GM20431 (cell line): ENCODE measurements at regions not wholly inside any gene's neighbourhood (a gene's known extent, or its start where the extent isn't known, plus 50 kb on each side); places are given as distances from the start of the nearest gene placed in this dataset.

ENCODE experiments used
- in situ Hi-C: fragments of 300-500 bp; cut with MseI, MboI; formaldehyde crosslinking; loops from one replicate; pipeline ENCODE4 v1.15.0; 2020; ENCODE audit warnings: low sequenced_read_pairs; ENCODE audit not compliant: unreplicated experiment

- in situ Hi-C loops = no loop called here
Observed at GRCh38 chr7:131173145-131173890, 154.4 kb upstream of the MKLN1 start.

- in situ Hi-C loops = no loop called here
Observed at GRCh38 chr7:131174391-131174790, 153.3 kb upstream of the MKLN1 start.

- in situ Hi-C loops = no loop called here
Observed at GRCh38 chr7:131174855-131175254, 152.8 kb upstream of the MKLN1 start.

- in situ Hi-C loops = no loop called here
Observed at GRCh38 chr7:131182446-131183058, 145.1 kb upstream of the MKLN1 start.

GRCh38 chr7:131183072-131183471, 144.6 kb upstream of the MKLN1 start:
- in situ Hi-C loops = no loop called here

DNA sequence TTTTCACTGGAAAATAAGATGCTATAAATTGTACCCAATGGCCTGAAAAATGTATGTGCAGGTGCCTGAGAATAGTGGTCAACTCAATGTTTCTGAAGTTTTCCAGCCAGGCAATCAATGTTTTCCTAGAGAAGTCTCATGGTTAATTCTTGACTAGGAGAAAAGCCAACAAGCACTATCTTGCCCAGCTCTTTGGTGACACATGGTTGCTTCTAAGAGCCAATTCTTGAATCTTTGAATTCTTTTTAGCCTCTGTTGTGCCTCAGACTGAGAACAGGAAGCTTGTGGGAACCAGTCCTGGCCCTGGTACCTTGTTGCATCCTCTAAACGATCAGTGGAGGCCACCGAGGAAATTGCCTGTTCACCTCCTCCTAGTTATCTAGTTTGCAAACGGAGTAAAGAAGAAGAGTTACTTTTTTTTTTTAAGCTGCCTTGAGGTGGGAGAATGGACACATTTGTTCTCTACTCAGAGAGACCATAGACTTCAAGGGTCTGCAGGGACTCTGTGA, 144.0 kb upstream of the MKLN1 start:
- in situ Hi-C loops = no loop called here

DNA sequence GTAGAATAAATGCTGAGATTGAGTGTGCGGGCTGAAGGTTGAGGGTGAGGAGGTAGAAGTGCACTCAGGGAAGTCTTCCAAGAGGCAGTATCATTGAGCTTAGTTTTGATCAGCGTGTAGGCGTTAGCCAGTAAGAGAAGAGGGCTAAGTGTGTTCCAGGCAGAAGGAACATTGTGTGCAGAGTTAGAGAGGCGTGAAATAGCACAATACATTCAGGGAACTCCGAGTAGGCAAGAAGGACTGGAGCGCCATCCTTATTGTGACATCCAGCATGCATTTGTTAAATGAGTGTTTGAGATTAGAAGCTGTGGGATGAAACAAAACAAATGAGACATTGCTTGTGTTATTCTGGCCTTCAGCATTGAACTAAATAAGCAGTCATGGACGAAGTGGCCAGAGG, 140.9 kb upstream of the MKLN1 start:
- in situ Hi-C loops = no loop called here

DNA sequence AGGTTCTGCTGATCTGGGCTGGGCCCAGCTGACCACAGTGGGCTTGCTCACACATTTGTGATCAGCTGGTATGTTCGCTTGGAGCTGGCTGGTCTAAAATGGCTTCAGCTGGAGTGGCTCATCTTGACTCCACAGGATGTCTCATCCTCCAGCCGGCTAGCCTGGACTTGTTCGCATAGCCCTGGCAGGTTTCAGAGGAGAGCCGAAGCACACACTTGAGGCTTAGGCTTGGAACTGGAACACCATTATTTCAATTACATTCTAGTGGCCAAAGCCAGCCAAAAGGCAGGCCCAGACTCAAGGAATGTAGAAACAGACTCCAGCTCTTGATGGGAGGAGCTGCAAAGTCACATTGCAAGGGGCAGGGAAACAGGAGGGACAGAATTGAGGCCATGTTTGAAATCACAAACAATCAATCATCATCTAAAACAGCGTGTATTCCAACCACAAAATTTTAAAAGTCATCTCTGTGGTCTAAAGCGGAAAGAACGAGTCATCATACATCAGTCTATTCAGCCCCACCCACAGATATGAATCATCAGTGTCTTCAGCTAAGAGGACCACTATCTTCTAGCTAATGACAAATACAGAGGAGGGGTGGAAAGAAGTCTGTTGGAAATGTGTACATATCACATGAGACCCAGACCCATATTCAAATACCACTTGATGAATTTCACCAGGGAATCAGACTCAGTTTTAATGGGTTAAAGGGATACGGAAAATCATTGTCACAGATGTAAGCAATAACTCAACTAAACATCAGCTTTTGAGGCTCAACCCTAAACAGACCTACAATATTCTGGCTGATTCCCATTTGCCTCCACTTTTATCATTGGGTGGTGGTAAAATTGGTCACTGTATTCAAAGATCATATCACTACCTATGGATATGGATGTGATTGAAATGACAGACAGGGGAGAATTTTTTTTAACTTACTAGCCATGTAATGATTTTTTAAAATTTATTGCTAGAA, 139.0 kb upstream of the MKLN1 start:
- in situ Hi-C loops = no loop called here

- in situ Hi-C loops = no loop called here
Observed at GRCh38 chr7:131189488-131189887, 138.2 kb upstream of the MKLN1 start.

DNA sequence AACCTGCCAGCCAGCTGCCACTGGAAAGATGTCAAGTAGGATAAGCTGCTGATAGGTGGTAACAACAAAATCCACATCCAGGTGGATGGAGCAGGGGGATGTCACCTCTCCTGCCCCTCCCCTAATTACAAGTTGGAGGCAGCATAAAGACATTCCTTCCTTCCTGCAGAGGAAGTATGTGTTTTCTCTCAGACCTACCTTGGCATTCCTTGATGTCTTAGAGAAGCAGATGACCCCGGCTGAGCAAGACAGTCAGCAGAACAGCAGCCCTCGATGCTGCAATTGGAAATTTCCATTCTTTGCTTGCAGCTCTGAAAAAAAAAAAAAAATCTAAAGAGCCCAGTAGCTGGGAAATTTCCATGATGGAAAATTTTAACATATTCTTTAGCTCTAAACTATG, 137.5 kb upstream of the MKLN1 start:
- in situ Hi-C loops = no loop called here

GRCh38 chr7:131190581-131190980, 137.1 kb upstream of the MKLN1 start:
- in situ Hi-C loops = no loop called here

DNA sequence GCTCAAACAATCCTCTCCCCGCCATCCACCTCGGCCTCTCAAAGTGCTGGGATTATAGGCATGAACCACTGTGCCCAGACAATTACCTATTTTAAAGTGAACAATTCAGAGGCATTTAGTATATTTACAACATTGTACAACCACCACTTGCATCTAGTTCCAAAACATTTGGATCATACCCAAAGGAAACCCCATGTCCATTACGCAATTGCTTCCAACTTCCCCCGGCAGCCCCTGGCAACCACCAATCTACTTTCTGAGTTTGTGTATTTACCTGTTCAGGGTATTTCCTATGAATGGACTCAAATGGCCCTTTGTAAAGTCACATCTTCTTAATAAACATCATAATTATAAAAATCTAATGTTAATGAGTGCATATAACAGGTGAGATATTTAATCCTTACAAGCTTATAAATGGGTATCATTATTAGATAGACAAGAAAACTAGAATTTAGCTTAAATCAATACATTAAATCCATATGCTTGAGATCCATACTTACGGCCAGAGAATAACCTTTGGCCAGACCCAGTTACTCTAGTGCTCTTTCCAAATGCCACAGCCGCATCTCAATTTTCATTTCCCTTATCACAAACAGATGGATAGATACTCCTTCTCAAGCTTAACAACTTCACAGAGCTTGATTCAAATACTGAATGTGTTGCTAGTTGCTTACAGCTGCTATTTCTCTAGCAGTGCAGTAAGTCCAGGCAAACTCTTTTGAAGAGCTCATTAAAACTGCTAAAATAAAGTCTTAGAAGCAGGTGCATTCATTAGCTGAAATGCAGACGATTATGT, 133.4 kb upstream of the MKLN1 start:
- in situ Hi-C loops = no loop called here

- in situ Hi-C loops = no loop called here
Observed at GRCh38 chr7:131196803-131197202, 130.9 kb upstream of the MKLN1 start.

DNA sequence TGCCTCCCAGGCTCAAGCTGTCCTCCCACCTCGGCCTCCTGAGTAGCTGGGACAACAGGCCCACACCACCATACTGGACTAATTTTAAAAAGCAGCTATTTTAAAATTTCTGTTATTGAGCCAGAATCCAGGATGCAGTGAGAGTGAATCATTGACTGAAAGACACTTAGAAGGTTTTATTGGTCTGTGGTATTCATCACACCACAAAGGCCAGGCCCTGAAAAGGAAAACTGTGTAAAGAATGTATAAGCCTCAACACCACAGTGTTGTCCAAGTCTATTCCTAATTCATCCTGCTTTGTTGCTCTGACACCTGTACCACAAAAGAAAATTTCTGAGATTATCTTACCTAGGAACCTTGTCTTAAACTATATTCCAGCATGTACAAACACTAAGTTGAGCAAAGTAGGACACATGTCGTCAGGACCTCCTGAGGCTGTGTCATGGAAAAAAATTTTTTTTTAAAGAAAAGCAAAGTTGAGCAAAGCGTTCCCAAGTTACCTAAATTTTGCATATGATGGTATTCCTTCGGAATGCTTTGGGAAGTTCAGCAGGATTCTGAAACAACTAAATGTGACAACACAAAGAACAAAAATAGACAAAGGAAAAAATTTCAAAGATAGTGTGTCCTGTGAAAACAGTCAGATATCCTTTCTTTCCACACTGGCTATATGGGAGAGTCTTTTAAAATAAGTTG, 129.6 kb upstream of the MKLN1 start:
- in situ Hi-C loops = no loop called here

DNA sequence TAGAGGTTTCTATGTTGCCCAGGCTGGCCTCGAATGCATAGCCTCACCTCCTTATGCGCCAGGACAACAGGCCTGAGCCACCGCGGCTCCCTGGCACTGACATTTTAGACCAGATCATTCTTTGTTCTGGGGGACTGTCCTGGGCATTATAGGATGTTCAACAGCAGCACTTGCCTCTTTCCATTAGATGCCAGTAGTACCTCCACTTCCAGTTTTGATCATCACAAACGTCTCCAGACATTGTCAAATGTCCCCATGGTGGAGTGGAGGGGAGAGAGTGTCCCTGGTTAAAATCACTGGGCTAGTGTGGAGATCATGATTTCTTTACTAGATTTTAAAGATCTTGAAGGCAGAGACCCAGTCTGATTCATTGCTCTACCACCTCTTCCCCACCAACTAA, 125.2 kb upstream of the MKLN1 start:
- in situ Hi-C loops = no loop called here

GRCh38 chr7:131203291-131203976, 124.2 kb upstream of the MKLN1 start:
- in situ Hi-C loops = no loop called here

GRCh38 chr7:131208777-131209176, 118.9 kb upstream of the MKLN1 start:
- in situ Hi-C loops = no loop called here

- in situ Hi-C loops = no loop called here
Observed at GRCh38 chr7:131210618-131211017, 117.1 kb upstream of the MKLN1 start.

GRCh38 chr7:131211500-131211899, 116.2 kb upstream of the MKLN1 start:
- in situ Hi-C loops = no loop called here
